BE2C (cell line): ENCODE measurements at regions not wholly inside any gene's neighbourhood (a gene's known extent, or its start where the extent isn't known, plus 50 kb on each side); places are given as distances from the start of the nearest gene placed in this dataset.

Experiments used
- DNase-seq: peaks from one replicate; pipeline ENCODE4 v3.0.0-alpha.2; 2020
- H3K27me3 ChIP-seq: fragments of 250-450 bp; sonication (Bioruptor Pico); 2 replicates; pipeline ENCODE4 v1.5.1; 2020; ENCODE audit warnings: mild to moderate bottlenecking
- H3K36me3 ChIP-seq: fragments of 250-450 bp; sonication (Bioruptor Pico); 2 replicates; pipeline ENCODE4 v1.5.1; 2020; ENCODE audit warnings: mild to moderate bottlenecking
- H3K4me1 ChIP-seq: fragments of 250-450 bp; sonication (Bioruptor Pico); 2 replicates; pipeline ENCODE4 v1.5.1; 2020
- H3K4me3 ChIP-seq: 2 replicates; pipeline ENCODE4 v1.5.1; 2011; ENCODE audit warnings: low read depth, low read length
- H3K9me3 ChIP-seq: fragments of 250-450 bp; sonication (Bioruptor Pico); 2 replicates; pipeline ENCODE4 v1.5.1; 2020
- TF ChIP-seq, protein P1 (sequence below): IDR thresholded peaks from 2 replicates; pipeline ENCODE4 v1.5.1; 2012; ENCODE audit warnings: mild to moderate bottlenecking, low read depth, low read length

DNA sequence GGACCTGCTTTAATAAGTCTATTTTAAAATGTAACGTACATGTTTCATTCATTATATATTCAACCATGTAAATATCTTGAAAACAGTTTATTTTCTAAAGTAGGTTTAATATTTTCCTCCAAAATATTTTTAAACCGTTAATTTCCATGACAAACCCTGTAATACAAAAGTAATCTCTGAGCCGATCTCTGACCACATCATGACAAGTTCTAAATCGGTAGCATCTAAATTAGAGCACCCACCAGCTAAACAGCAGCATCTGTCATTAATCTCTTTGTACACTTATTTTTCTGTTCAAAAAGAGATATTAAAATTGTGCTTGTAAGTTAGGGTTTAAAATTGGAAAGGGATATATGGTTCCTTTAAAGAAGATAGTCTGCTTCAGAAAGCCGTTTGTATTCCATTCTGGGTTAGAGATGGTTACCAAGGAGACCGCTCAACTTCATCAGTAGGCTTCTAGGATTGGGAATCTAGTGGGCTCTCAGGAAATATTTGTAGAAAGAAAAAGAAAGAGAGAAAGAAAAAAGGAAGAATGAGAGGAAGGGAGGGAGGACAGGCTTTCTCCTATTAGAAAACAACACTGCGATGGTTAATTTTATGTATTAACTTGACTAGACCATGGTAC lies 232.5 kb upstream of the FOXN3 start:
- Histone ChIP-seq H3K4me3 (no peak overlapping the region), H3K36me3 (no peaks in the 10 kb centered on the region), H3K9me3 (no peaks in the 10 kb centered on the region), H3K4me1 (no peaks in the 10 kb centered on the region), H3K27me3 (no peaks in the 10 kb centered on the region)
- TF ChIP-seq, protein P1, sequence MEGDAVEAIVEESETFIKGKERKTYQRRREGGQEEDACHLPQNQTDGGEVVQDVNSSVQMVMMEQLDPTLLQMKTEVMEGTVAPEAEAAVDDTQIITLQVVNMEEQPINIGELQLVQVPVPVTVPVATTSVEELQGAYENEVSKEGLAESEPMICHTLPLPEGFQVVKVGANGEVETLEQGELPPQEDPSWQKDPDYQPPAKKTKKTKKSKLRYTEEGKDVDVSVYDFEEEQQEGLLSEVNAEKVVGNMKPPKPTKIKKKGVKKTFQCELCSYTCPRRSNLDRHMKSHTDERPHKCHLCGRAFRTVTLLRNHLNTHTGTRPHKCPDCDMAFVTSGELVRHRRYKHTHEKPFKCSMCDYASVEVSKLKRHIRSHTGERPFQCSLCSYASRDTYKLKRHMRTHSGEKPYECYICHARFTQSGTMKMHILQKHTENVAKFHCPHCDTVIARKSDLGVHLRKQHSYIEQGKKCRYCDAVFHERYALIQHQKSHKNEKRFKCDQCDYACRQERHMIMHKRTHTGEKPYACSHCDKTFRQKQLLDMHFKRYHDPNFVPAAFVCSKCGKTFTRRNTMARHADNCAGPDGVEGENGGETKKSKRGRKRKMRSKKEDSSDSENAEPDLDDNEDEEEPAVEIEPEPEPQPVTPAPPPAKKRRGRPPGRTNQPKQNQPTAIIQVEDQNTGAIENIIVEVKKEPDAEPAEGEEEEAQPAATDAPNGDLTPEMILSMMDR = no peak
- DNase-seq = no peak

DNA sequence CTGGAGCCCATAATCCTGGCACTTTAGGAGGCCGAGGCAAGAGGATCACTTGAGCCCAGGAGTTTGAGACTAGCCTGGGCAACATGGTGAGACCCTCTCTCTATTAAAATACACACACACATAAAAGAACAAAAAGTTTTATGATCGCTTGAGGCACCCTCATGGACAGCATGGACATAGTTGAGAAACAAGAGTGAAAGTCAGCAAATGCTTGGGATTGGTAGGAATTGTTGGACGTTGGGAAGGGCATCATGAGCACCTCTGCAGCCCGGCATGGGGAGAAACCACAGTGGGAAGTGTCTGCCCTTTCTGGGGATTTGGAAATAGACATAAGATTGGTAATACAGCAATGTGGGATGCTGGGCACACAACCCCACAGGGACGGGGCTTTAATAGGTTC lies 231.9 kb upstream of the FOXN3 start:
- no peak for DNase-seq

DNA sequence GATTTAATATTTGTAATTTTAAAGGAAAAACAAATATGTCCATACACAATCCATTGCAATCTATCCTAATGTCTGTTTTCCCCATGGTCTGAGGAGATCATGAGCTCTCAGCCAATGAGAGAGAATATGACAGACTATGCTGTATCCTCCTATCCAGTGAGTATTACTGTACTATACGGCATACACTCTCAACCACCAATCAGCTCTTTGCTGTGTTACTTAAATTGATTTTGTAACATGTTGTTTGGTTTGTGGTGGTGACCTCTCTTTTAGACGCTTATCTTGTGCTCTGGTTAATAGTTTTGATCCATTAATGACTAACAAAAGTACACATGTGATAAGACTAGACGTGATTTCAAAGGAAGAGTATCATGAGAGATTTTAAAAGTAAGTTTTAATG lies 231.5 kb upstream of the FOXN3 start:
- TF ChIP-seq, protein P1 = no peak
- H3K36me3 ChIP-seq = no peaks in the 10 kb centered on the region

More for the DNA sequence above, 231.9 kb upstream of the FOXN3 start:
- Histone ChIP-seq H3K9me3 (no peaks in the 10 kb centered on the region), H3K4me1 (no peaks in the 10 kb centered on the region), H3K36me3 (no peaks in the 10 kb centered on the region), H3K4me3 (no peak overlapping the region), H3K27me3 (no peaks in the 10 kb centered on the region)
- TF ChIP-seq, protein P1 = no peak

DNA sequence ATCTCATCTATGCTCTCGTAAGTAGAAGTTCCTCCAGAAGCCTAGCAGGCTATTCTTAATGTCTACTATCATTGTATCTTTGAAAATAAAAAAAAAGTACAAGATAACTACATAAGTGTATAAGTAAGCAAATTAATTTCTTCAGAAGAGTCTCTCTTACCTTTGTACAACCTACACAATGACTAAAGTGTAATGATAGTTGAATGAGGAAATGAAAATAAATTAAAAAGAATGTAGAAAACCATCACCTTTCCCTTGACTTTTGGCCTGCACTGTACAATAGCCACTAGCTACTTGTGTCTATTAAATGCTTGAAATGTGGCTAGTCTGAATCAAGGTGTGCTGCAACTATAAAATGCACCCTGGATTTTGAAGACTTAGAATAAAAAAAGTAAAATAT lies 229.9 kb upstream of the FOXN3 start:
- no peaks in the 10 kb centered on the region for H3K36me3 ChIP-seq
- no peak overlapping the region for H3K4me3 ChIP-seq
- TF ChIP-seq, protein P1 = no peak
- H3K27me3 ChIP-seq = no peaks in the 10 kb centered on the region
- no peaks in the 10 kb centered on the region for H3K4me1 ChIP-seq
- no peak for DNase-seq
- H3K9me3 ChIP-seq = no peaks in the 10 kb centered on the region

More for the DNA sequence above, 231.5 kb upstream of the FOXN3 start:
- Histone ChIP-seq H3K27me3 (no peaks in the 10 kb centered on the region), H3K4me1 (no peaks in the 10 kb centered on the region), H3K9me3 (no peaks in the 10 kb centered on the region), H3K4me3 (no peak overlapping the region)
- DNase-seq = no peak

DNA sequence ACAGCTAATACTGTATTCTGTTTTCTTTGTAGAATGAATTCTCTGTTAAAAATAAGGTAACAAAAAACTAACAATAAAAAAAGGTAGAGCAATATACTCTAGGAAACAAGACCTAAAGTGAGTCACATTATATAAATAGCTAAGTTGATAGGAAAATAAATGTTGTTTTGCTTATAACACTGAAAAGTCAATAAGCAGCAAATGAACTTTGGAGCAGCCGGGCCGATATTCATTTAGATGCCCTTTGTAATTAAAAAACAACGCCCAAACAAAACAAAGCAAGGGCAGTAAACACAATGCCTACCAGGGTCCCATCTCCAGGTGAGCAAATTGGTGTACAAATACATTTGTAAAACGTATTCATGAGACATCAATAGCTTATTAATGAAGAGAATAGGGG lies 227.6 kb upstream of the FOXN3 start:
- Histone ChIP-seq H3K9me3 (no peaks in the 10 kb centered on the region), H3K4me1 (no peaks in the 10 kb centered on the region), H3K36me3 (no peaks in the 10 kb centered on the region), H3K27me3 (no peaks in the 10 kb centered on the region), H3K4me3 (no peak overlapping the region)
- TF ChIP-seq, protein P1 = no peak
- no peak for DNase-seq

DNA sequence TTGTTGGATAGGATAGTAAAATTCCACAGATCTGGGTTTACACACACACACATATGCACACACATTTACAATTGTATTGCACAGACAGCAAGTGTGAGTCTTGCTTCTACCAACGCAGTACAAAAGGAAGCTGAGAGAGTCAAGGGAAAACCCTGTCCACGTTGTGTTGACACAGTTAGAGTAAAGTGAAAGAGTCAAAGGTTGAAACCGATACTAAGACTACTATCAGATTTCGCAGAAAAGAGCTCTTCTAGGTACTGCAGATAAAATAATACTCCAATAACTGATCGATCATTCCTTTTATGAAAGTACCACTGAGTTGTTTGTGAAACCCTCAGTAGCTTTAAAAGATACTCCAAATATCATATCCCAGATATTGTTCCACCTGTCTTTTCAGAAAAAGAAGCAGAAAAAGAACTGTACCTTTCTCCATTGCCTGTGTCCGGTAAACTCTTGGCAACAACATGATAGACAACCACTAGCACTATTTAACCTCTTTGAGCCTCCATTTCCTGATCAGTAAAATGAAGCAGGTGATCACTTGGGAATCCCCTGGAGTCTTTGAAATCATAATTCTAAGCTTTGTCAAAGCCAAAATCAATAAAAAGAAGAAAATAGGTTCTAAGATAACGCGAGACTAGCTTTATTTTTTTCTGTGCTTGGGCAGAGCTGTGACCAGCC lies 224.6 kb upstream of the FOXN3 start:
- TF ChIP-seq, protein P1 = no peak
- Histone ChIP-seq H3K9me3 (no peaks in the 10 kb centered on the region), H3K27me3 (no peaks in the 10 kb centered on the region), H3K4me3 (no peak overlapping the region), H3K36me3 (no peaks in the 10 kb centered on the region), H3K4me1 (no peaks in the 10 kb centered on the region)
- DNase-seq = no peak
